Lower leg skin (tissue), 4 donors: ENCODE measurements at regions not wholly inside any gene's neighbourhood (a gene's known extent, or its start where the extent isn't known, plus 50 kb on each side); places are given as distances from the start of the nearest gene placed in this dataset.

ENCODE experiments used
- DNase-seq, 2 donors: peaks; one replicate each; pipeline ENCODE4 v3.0.0-alpha.2; 2019; ENCODE audit warnings: low spot score in 2 of 2
- H3K4me3 ChIP-seq: fragments of 200-600 bp; sonication (generic); 2 replicates; pipeline ENCODE4 v1.5.1; 2017; ENCODE audit warnings: mild to moderate bottlenecking, low read depth; ENCODE audit not compliant: poor library complexity, severe bottlenecking
- POLR2A ChIP-seq, 2 donors: fragments of 450-650 bp; IDR thresholded peaks; one replicate each; pipeline ENCODE4 v1.6.1; 2016 to 2017; ENCODE audit warnings: antibody characterized with exemption in 2 of 2, mild to moderate bottlenecking in 1 of 2, moderate library complexity in 1 of 2
- WGBS, 2 donors: methylation state at CpG; one replicate each; pipeline ENCODE4 v1.1.5; 2018; 5-methylcytosine and 5-hydroxymethylcytosine counted together
- intact Hi-C: fragments of 100-400 bp; cut with DNase I; formaldehyde crosslinking; loops from one replicate; pipeline ENCODE4 v1.15.0; 2023; ENCODE audit warnings: low total_unique reads
- TF ChIP-seq, protein P1 (sequence below), 3 donors: fragments of 450-650 bp; IDR thresholded peaks; one replicate each; pipeline ENCODE4 v1.5.1; 2016; ENCODE audit warnings: antibody characterized with exemption in 3 of 3, mild to moderate bottlenecking in 3 of 3, moderate library complexity in 2 of 3

DNA sequence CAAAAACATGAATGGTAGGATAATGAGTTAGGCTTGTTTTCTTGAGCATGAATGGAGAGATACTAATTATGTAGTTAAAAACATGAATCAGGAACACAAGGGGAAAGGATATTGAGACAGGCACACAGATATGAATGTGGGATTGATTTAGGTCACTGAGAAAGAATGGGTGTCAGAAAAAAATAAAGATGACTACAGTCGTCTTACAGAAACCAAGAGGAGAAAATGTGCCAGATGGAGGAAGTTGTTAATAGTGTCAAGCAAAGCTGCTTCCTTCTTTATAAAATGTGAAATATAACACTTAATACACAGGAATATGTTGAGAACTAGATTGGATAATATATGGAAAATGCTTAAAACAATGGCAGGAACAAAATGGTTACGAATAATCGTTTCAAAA, 173.3 kb upstream of the BET1 start:
- TF ChIP-seq, protein P1, sequence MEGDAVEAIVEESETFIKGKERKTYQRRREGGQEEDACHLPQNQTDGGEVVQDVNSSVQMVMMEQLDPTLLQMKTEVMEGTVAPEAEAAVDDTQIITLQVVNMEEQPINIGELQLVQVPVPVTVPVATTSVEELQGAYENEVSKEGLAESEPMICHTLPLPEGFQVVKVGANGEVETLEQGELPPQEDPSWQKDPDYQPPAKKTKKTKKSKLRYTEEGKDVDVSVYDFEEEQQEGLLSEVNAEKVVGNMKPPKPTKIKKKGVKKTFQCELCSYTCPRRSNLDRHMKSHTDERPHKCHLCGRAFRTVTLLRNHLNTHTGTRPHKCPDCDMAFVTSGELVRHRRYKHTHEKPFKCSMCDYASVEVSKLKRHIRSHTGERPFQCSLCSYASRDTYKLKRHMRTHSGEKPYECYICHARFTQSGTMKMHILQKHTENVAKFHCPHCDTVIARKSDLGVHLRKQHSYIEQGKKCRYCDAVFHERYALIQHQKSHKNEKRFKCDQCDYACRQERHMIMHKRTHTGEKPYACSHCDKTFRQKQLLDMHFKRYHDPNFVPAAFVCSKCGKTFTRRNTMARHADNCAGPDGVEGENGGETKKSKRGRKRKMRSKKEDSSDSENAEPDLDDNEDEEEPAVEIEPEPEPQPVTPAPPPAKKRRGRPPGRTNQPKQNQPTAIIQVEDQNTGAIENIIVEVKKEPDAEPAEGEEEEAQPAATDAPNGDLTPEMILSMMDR (IDR thresholded peaks at IDR 0.05): no peak
- no peak for TF ChIP-seq POLR2A (IDR thresholded peaks at IDR 0.05)
- 54 to 73% methylated on average over 3 of the region's 3 CpGs for WGBS, 2 donors
- intact Hi-C loops: no loop called here
- no peak for DNase-seq
- H3K4me3 ChIP-seq: no peak overlapping the region

DNA sequence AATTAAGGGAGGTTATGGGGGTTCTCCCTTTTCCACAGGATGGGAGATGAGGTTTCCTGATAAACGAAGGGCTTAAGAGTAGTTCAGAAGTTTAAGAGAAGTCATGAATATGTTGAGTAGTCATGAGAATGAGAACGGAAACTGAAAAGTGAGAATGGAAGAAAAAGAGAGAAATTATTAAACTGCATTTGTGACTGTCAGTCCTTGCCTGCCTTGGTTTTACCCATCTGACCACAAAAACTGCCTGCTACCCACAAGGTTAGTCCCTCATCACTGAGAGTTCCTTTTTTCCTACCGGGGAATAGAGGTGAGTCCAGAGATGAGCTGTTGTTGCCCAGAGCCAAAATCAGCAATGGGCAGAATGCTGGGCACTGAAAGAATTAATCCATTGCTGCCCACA, 174.1 kb upstream of the BET1 start:
- WGBS, 2 donors: 83 to 88% methylated on average over 3 of the region's 3 CpGs
- TF ChIP-seq POLR2A (IDR thresholded peaks at IDR 0.05): no peak
- TF ChIP-seq, protein P1 (IDR thresholded peaks at IDR 0.05): no peak
- no peak overlapping the region for H3K4me3 ChIP-seq
- intact Hi-C loops: no loop called here
- no peak for DNase-seq

DNA sequence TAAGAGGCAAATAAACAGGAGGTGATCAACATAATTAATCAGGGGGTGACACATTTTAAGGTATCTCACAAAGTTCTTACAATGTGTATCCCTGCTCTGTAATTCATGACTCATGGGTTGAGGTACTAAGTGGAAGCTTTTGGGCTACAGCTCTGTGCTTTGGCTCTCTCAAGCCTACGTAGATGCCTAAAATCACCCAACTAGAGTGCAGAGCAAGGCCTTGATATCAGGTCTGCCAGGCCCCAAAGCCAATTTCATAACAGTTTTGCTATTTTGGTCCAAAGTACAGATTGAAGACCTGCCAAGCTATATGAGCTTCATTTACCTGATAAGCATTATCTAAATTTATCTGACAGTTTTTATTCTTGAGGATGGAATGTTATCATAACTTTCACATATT, 175.3 kb upstream of the BET1 start:
- no peak overlapping the region for H3K4me3 ChIP-seq
- 86 to 90% methylated on average over 1 of the region's 1 CpG for WGBS, 2 donors
- DNase-seq: no peak
- TF ChIP-seq, protein P1 (IDR thresholded peaks at IDR 0.05): no peak
- TF ChIP-seq POLR2A (IDR thresholded peaks at IDR 0.05): no peak
- intact Hi-C loops: no loop called here

DNA sequence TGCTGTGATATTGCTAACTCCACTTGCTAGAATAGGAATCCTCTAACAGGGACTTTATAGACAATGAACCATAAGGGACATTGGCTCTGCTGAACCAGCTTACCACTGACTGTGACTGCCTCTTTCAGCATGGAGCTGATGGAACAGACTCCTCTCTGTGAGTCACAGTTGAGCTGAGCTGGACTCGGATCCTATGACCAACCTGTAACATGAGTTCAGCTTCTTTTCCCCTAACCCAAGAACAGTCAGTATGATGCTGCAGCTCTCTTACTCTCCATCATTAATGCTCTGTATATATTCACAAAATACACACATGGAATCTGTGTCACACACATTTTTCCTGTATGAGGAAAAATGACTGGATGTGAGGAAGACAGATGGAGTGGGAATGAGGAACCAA, 177.9 kb upstream of the BET1 start:
- 73% methylated on average over 1 of the region's 1 CpG for WGBS, 2 donors
- H3K4me3 ChIP-seq: no peak overlapping the region
- TF ChIP-seq POLR2A (IDR thresholded peaks at IDR 0.05): no peak
- TF ChIP-seq, protein P1 (IDR thresholded peaks at IDR 0.05): no peak
- intact Hi-C loops: no loop called here
- DNase-seq: no peak

DNA sequence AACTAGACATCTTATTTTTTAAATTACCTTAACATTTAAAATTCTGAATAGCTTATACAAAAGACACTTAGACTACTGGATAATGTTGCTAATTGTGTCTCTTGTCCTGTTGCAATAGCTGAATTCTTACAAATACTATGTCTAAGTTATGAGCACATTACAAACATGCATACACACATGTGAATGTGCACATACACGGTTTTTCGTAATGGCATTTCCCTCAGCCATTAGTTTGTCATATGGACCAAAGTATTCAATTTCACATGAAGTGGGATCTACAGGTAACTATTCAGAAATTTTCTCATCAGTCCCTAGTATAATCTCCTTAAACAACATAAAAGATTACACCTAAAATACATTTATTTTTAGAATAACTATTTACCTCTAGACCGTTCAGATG, 178.6 kb upstream of the BET1 start:
- intact Hi-C loops: no loop called here
- WGBS, 2 donors: 86 to 90% methylated on average over 3 of the region's 3 CpGs
- H3K4me3 ChIP-seq: no peak overlapping the region
- TF ChIP-seq POLR2A (IDR thresholded peaks at IDR 0.05): no peak
- TF ChIP-seq, protein P1 (IDR thresholded peaks at IDR 0.05): no peak
- no peak for DNase-seq

DNA sequence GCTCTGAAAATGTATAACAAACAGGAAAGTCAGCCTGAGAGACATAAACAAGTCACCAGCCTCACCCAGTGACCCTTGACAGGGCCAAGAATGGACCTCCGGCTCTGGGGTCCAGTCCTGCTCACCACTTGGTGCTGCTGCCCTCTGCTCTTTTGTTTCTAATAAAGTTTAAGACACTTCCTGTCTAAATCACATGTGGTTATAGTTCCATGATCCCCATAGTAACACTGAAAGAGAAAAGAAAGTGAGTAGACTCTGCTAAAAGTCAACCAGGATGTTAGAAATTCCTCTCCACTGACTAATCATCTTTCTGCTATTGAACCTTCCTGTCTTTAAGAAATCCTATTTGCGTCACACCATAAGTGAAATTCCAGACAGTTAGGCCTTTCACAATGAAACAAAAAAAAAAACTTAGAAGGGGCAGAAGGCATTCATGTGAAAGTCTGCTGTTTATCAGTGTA, 179.2 kb upstream of the BET1 start:
- no peak for TF ChIP-seq POLR2A (IDR thresholded peaks at IDR 0.05)
- TF ChIP-seq, protein P1 (IDR thresholded peaks at IDR 0.05): no peak
- H3K4me3 ChIP-seq: no peak overlapping the region
- 24 to 26% methylated on average over 2 of the region's 2 CpGs for WGBS, 2 donors
- DNase-seq: no peak
- intact Hi-C loops: no loop called here
